Stomach (tissue), 8 donors: ENCODE measurements at regions not wholly inside any gene's neighbourhood (a gene's known extent, or its start where the extent isn't known, plus 50 kb on each side); places are given as distances from the start of the nearest gene placed in this dataset.
"Not testable (repeated sequence)": the region's sequence is repeated elsewhere in the genome, so short reads cannot be mapped to it uniquely, and the experiment has no call there.

ENCODE experiments used
- DNase-seq, 2 donors: peaks; one replicate each; pipeline versions ENCODE4 v3.0.0 to v3.0.0-alpha.2; 2013 to 2019
- H3K27ac ChIP-seq, 5 donors: fragments of 200-600 bp in 4 of 5; sonication (generic) in 4 of 5; one replicate each; pipeline ENCODE4 v1.5.1; 2013 to 2019; ENCODE audit warnings: mild to moderate bottlenecking in 1 of 5, moderate library complexity in 1 of 5
- H3K27me3 ChIP-seq, 3 donors: fragments of 200-600 bp; sonication (generic); one replicate each; pipeline ENCODE4 v1.5.1; 2017 to 2019; ENCODE audit warnings: mixed run types in 1 of 3
- H3K36me3 ChIP-seq, 4 donors: fragments of 200-600 bp; sonication (generic); 1 replicate in 3 of 4; 2 replicates in 1 of 4; pipeline ENCODE4 v1.5.1; 2016 to 2019
- H3K4me1 ChIP-seq, 4 donors: fragments of 200-600 bp; sonication (generic); one replicate each; pipeline ENCODE4 v1.5.1; 2016 to 2019
- H3K4me3 ChIP-seq, 4 donors: fragments of 200-600 bp; sonication (generic) in 3 of 4; one replicate each; pipeline ENCODE4 v1.5.1; 2016 to 2019; ENCODE audit warnings: mild to moderate bottlenecking in 1 of 4
- H3K9me3 ChIP-seq, 4 donors: fragments of 200-600 bp; sonication (generic); one replicate each; pipeline ENCODE4 v1.5.1; 2016 to 2019
- CTCF ChIP-seq, 7 experiments: fragments of 450-650 bp in 4 of 7; fragments of 200-600 bp in 3 of 7; sonication (generic) in 3 of 7; IDR thresholded peaks; one replicate each; pipeline ENCODE4 v1.5.1; 2016 to 2019; ENCODE audit warnings: antibody characterized with exemption in 7 of 7, control low read depth in 2 of 7, mild to moderate bottlenecking in 1 of 7
- EP300 ChIP-seq: sonication (generic); formaldehyde crosslinking; IDR thresholded peaks from one replicate; pipeline ENCODE4 v1.6.1; 2017; ENCODE audit warnings: antibody characterized with exemption
- POLR2A ChIP-seq, 4 donors: fragments of 450-650 bp; IDR thresholded peaks; one replicate each; pipeline ENCODE4 v1.6.1; 2016; ENCODE audit warnings: antibody characterized with exemption in 4 of 4, control low read depth in 2 of 4, mild to moderate bottlenecking in 1 of 4, moderate library complexity in 1 of 4
- POLR2AphosphoS5 ChIP-seq, 3 donors: sonication (generic); formaldehyde crosslinking; IDR thresholded peaks; one replicate each; pipeline ENCODE4 v1.6.1; 2016; ENCODE audit warnings: antibody characterized with exemption in 3 of 3
- WGBS, 5 donors: extraction: QIAGEN DNeasy Blood & Tissue Kit in 3 of 5; methylation state at CpG; one replicate each; pipeline versions ENCODE4 v1.1.5 to v1.1.7; 2013 to 2018; 5-methylcytosine and 5-hydroxymethylcytosine counted together
- intact Hi-C: fragments of 100-400 bp; cut with DNase I; formaldehyde crosslinking; loops from one replicate; pipeline ENCODE4 v1.15.1; 2023; ENCODE audit warnings: low total_unique reads
- donor health status: healthy with polysubstance abuse.
- donor health status: Bipolar disorder and iron deficiency.
- donor health status: healthy.

- TF ChIP-seq EP300 (no peak), POLR2A (IDR thresholded peaks at IDR 0.05) (no peak), CTCF (IDR thresholded peaks at IDR 0.05) (no peak), POLR2AphosphoS5 (IDR thresholded peaks at IDR 0.05) (no peak)
- Histone ChIP-seq H3K9me3 (no peaks in the 10 kb centered on the region), H3K4me1 (peaks cover 0 to 7% (median 0%) of the 10 kb centered on the region in 4 donors), H3K27me3 (no peaks in the 10 kb centered on the region), H3K27ac (no peak overlapping the region), H3K4me3 (no peak overlapping the region), H3K36me3 (no peaks in the 10 kb centered on the region)
- no peak for DNase-seq
- intact Hi-C loops: no loop called here
- 91 to 94% (median 91%) methylated on average over 3 of the region's 3 CpGs for WGBS, 5 donors
These were observed 50.6 kb upstream of the EHBP1 start for GRCh38 chr2:62654876-62655359.

DNA sequence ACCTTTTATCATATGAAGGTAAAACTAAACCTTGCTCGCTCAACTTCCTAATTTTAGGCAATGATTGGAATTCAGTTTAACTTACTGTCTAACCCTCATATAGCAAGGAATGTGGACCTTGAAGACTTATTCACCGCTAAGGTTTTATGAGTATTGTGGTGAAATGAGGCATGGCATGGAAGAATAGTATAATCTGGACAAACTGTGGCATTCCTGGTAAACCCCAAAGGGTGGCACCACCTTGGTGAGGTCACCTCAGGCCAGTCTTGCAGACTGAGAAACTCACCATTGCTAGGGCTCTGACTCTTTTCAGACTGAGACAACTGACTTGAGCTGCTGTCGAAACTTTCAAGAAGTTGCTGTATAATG is 51.1 kb upstream of the EHBP1 start:
- Histone ChIP-seq H3K27me3 (no peaks in the 10 kb centered on the region), H3K4me3 (no peak overlapping the region), H3K4me1 (peaks cover 0 to 1% (median 0%) of the 10 kb centered on the region in 4 donors), H3K9me3 (no peaks in the 10 kb centered on the region), H3K36me3 (no peaks in the 10 kb centered on the region), H3K27ac (no peak overlapping the region)
- 86 to 97% (median 94%) methylated on average over 3 of the region's 3 CpGs for WGBS, 5 donors
- intact Hi-C loops: no loop called here
- no peak for DNase-seq
- TF ChIP-seq POLR2AphosphoS5 (IDR thresholded peaks at IDR 0.05) (no peak), CTCF (IDR thresholded peaks at IDR 0.05) (no peak), POLR2A (IDR thresholded peaks at IDR 0.05) (no peak), EP300 (no peak)

- Histone ChIP-seq H3K36me3 (no peaks in the 10 kb centered on the region), H3K27me3 (no peaks in the 10 kb centered on the region), H3K4me3 (no peak overlapping the region), H3K9me3 (no peaks in the 10 kb centered on the region), H3K4me1 (no peaks in the 10 kb centered on the region), H3K27ac (no peak overlapping the region)
- 22 to 47% (median 33%) methylated on average over 5 of the region's 5 CpGs for WGBS, 5 donors
- no peak for TF ChIP-seq EP300
- TF ChIP-seq CTCF (IDR thresholded peaks at IDR 0.05): no peak
- no peak for TF ChIP-seq POLR2AphosphoS5 (IDR thresholded peaks at IDR 0.05)
- no peak for TF ChIP-seq POLR2A (IDR thresholded peaks at IDR 0.05)
- DNase-seq: no peak
- intact Hi-C loops: no loop called here
These were observed 51.7 kb upstream of the EHBP1 start for GRCh38 chr2:62653582-62654422.

DNA sequence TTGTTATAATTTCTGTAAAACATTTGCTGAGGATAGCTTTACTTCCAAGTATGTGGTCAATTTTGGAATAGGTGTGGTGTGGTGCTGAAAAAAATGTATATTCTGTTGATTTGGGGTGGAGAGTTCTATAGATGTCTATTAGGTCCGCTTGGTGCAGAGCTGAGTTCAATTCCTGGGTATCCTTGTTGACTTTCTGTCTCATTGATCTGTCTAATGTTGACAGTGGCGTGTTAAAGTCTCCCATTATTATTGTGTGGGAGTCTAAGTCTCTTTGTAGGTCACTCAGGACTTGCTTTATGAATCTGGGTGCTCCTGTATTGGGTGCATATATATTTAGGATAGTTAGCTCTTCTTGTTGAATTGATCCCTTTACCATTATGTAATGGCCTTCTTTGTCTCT is 56.4 kb upstream of the EHBP1 start:
- H3K4me1 ChIP-seq, intact Hi-C loops, DNase-seq, H3K36me3 ChIP-seq, H3K27ac ChIP-seq, H3K9me3 ChIP-seq, H3K27me3 ChIP-seq, H3K4me3 ChIP-seq: not testable (repeated sequence)
- WGBS, 5 donors: 50 to 67% (median 64%) methylated on average over 1 to 2 of the region's 2 CpGs; no CpG with 5 or more reads in 2 of the 5 donors

DNA sequence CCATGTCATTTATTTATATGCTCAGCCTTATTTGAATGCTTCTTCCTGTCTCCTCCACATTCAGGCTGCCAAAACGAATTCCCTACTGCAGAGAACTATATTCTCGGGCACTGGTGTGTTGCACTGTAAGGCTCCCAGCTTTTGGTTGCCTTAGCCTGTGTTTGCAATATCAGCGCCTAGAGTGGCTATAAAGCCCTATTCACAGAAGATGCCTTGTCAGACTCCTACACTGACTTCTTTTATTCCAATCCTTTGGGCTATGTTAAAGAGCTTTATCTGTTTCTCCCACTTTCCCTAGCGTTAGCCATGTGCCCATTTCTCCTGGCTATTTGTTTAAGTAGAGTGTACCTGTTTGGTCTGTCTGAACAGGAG is 62.4 kb upstream of the EHBP1 start:
- Histone ChIP-seq H3K27ac (no peak overlapping the region), H3K36me3 (no peaks in the 10 kb centered on the region), H3K27me3 (no peaks in the 10 kb centered on the region), H3K9me3 (no peaks in the 10 kb centered on the region), H3K4me3 (no peak overlapping the region), H3K4me1 (peaks cover 0 to 17% (median 5%) of the 10 kb centered on the region in 4 donors)
- WGBS, 5 donors: 48 to 71% (median 55%) methylated on average over 4 of the region's 4 CpGs
- TF ChIP-seq POLR2A (IDR thresholded peaks at IDR 0.05): no peak
- no peak for TF ChIP-seq EP300
- TF ChIP-seq CTCF (IDR thresholded peaks at IDR 0.05): no peak
- TF ChIP-seq POLR2AphosphoS5 (IDR thresholded peaks at IDR 0.05): no peak
- no peak for DNase-seq
- intact Hi-C loops: no loop called here
